ENCODE measurements at regions not wholly inside any gene's neighbourhood (a gene's known extent, or its start where the extent isn't known, plus 50 kb on each side); places are given as distances from the start of the nearest gene placed in this dataset.

GRCh38 chr3:76500746-76501275 lies 539.1 kb upstream of the ROBO2 start:
- in situ Hi-C loops (cut with MboI; ENCODE audit: low sequenced_read_pairs in 4 of 4) = no loop called here
- TF ChIP-seq CTCF (IDR thresholded peaks at IDR 0.05 in 4 of 5, conservative IDR thresholded peaks at IDR 0.05 in 1 of 5) = no peak
- no peak for TF ChIP-seq POLR2A (IDR thresholded peaks at IDR 0.05)

GRCh38 chr3:76501315-76501714 lies 538.6 kb upstream of the ROBO2 start:
- no peaks in the 10 kb centered on the region for H3K4me1 ChIP-seq
- ATAC-seq (no peak), DNase-seq (no peak)
- no peak overlapping the region for H3K27ac ChIP-seq
- H3K9me3 ChIP-seq = no peaks in the 10 kb centered on the region
- H3K27me3 ChIP-seq = no peaks in the 10 kb centered on the region
- intact Hi-C loops (cut with DNase I; ENCODE audit: low total_unique reads) (no loop called here), in situ Hi-C loops (cut with MboI; ENCODE audit: low sequenced_read_pairs in 4 of 4) (no loop called here)
- no peak overlapping the region for H3K4me3 ChIP-seq
- no peak for TF ChIP-seq POLR2A (IDR thresholded peaks at IDR 0.05)
- no peak for TF ChIP-seq CTCF (IDR thresholded peaks at IDR 0.05 in 4 of 5, conservative IDR thresholded peaks at IDR 0.05 in 1 of 5)
- no peaks in the 10 kb centered on the region for H3K36me3 ChIP-seq

More at GRCh38 chr3:76500746-76501275, 539.1 kb upstream of the ROBO2 start:
- H3K9me3 ChIP-seq = no peaks in the 10 kb centered on the region
- ATAC-seq = no peak
- H3K4me1 ChIP-seq = no peaks in the 10 kb centered on the region
- no peaks in the 10 kb centered on the region for H3K36me3 ChIP-seq
- no peaks in the 10 kb centered on the region for H3K27me3 ChIP-seq
- DNase-seq = no peak
- no peak overlapping the region for H3K4me3 ChIP-seq
- no peak overlapping the region for H3K27ac ChIP-seq
- intact Hi-C loops (cut with DNase I; ENCODE audit: low total_unique reads) = no loop called here

GRCh38 chr3:76502076-76502475 lies 537.8 kb upstream of the ROBO2 start:
- intact Hi-C loops (cut with DNase I; ENCODE audit: low total_unique reads) (no loop called here), in situ Hi-C loops (cut with MboI; ENCODE audit: low sequenced_read_pairs in 4 of 4) (no loop called here)
- Histone ChIP-seq H3K4me3 (no peak overlapping the region), H3K9me3 (no peaks in the 10 kb centered on the region), H3K27ac (no peak overlapping the region), H3K4me1 (no peaks in the 10 kb centered on the region), H3K27me3 (no peaks in the 10 kb centered on the region), H3K36me3 (no peaks in the 10 kb centered on the region)
- no peak for ATAC-seq
- no peak for TF ChIP-seq POLR2A (IDR thresholded peaks at IDR 0.05)
- TF ChIP-seq CTCF (IDR thresholded peaks at IDR 0.05 in 4 of 5, conservative IDR thresholded peaks at IDR 0.05 in 1 of 5) = no peak
- DNase-seq = no peak

GRCh38 chr3:76505202-76505845 lies 534.6 kb upstream of the ROBO2 start:
- H3K27me3 ChIP-seq = no peaks in the 10 kb centered on the region
- H3K36me3 ChIP-seq = no peaks in the 10 kb centered on the region
- no peak overlapping the region for H3K4me3 ChIP-seq
- H3K4me1 ChIP-seq = no peaks in the 10 kb centered on the region
- no peak overlapping the region for H3K27ac ChIP-seq
- no peak for ATAC-seq
- TF ChIP-seq CTCF (IDR thresholded peaks at IDR 0.05 in 4 of 5, conservative IDR thresholded peaks at IDR 0.05 in 1 of 5) = no peak
- no peak for TF ChIP-seq POLR2A (IDR thresholded peaks at IDR 0.05)
- in situ Hi-C loops (cut with MboI; ENCODE audit: low sequenced_read_pairs in 4 of 4) = no loop called here
- DNase-seq = no peak
- intact Hi-C loops (cut with DNase I; ENCODE audit: low total_unique reads) = no loop called here
- no peaks in the 10 kb centered on the region for H3K9me3 ChIP-seq
